ENCODE measurements at regions not wholly inside any gene's neighbourhood (a gene's known extent, or its start where the extent isn't known, plus 50 kb on each side); places are given as distances from the start of the nearest gene placed in this dataset.

- H3K9me3 Mint-ChIP-seq = no peaks in the 10 kb centered on the region
- no peaks in the 10 kb centered on the region for H3K27me3 Mint-ChIP-seq (ENCODE audit: low read depth)
- DNase-seq (no peak), ATAC-seq (no peak)
- H3K36me3 Mint-ChIP-seq (ENCODE audit: insufficient read depth) = no peaks in the 10 kb centered on the region
- no peak overlapping the region for H3K4me3 Mint-ChIP-seq
- peaks cover 1% of the 10 kb centered on the region for H3K4me1 Mint-ChIP-seq (ENCODE audit: low read depth)
These were observed 74.6 kb downstream of the PDGFA start for GRCh38 chr7:445020-445419.

GRCh38 chr7:445563-446288 lies 73.9 kb downstream of the PDGFA start:
- Mint-ChIP-seq H3K27me3 (ENCODE audit: low read depth) (no peaks in the 10 kb centered on the region), H3K9me3 (no peaks in the 10 kb centered on the region), H3K4me3 (no peak overlapping the region), H3K4me1 (ENCODE audit: low read depth) (peaks cover 1% of the 10 kb centered on the region), H3K36me3 (ENCODE audit: insufficient read depth) (no peaks in the 10 kb centered on the region)
- ATAC-seq = no peak
- DNase-seq = no peak

- H3K4me1 Mint-ChIP-seq (ENCODE audit: low read depth) = peaks cover 8% of the 10 kb centered on the region
- H3K36me3 Mint-ChIP-seq (ENCODE audit: insufficient read depth) = no peaks in the 10 kb centered on the region
- DNase-seq (no peak), ATAC-seq (no peak)
- peaks cover 4% of the 10 kb centered on the region for H3K27me3 Mint-ChIP-seq (ENCODE audit: low read depth)
- no peak overlapping the region for H3K4me3 Mint-ChIP-seq
- H3K9me3 Mint-ChIP-seq = no peaks in the 10 kb centered on the region
These were observed 73.2 kb downstream of the PDGFA start for GRCh38 chr7:446289-446935.
